NCI-H226 (cell line): ENCODE measurements at regions not wholly inside any gene's neighbourhood (a gene's known extent, or its start where the extent isn't known, plus 50 kb on each side); places are given as distances from the start of the nearest gene placed in this dataset.
A peak's percentile ranks its signal among the peaks of the same experiment; 100 is the strongest.
"Not testable (repeated sequence)": the region's sequence is repeated elsewhere in the genome, so short reads cannot be mapped to it uniquely, and the experiment has no call there.

ENCODE experiments used
- DNase-seq: peaks from one replicate; pipeline ENCODE4 v3.0.0-alpha.2; 2015

DNA sequence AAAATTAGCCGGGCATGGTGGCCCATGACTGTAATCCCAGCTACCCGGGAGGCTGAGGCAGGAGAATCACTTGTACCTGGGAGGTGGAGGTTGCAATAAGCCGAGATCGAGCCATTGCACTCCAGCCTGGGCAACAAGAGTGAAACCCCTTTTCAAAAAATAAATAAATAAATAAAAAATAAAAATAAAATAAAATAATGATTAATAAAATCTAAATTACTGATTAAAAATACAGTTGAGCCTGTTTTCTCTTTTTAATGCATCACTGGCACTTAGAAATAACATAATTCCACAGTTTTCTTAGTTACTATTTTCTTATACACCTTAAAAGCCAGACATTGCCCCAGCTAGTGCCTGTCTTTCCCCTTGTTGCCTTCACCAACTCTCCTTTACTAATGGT is 922.8 kb upstream of the GJE1 start:
- no peak for DNase-seq

DNA sequence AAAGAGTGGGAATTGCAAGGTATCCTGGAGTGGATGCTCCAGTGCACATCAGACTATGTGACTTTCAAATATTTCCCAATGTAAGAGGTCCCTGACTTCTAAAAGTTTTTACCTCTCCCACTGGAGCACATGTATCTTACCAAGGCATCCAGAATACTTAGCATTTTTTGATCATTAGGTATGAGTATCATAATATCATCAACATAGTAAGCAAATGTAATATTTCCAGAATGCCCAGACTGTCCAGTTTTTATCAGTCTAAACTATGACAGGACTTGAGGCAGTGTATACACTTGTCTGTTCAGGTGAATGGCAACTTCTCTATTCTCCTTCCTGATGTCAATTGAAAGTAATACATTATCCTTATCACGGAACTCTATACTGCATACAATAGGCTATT is 924.6 kb upstream of the GJE1 start:
- DNase-seq = no peak

DNA sequence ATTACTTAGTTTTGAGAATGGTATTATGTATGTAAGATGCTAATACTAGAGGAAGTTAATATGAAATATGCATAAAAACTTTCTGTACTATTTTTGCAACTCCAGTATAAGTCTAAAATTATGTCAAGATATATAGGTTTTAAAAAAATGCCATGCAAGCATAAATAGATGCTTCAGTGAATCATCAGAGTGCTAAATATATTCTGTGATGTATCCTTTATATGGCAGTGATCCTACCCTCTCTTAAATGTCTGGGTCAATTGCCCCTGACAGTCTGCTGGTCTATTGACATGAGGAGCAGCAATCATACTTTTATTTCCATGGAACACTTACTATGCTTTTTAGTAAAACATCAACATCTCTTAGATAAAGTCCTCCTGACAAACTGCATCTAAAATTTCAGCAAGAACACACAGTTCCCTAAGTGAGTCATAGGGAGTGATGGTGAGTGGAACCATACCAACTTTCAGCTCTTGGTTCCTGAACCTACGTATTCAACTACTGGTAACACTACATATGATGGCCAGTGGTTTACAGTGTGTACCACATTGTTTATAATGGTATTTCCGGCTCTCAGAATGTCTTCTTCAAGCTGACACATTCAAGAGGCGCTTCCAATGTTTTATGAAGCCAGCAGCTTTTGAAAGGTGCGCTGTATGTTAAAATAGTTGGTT is 928.7 kb upstream of the GJE1 start:
- DNase-seq = peak; percentile 9

DNA sequence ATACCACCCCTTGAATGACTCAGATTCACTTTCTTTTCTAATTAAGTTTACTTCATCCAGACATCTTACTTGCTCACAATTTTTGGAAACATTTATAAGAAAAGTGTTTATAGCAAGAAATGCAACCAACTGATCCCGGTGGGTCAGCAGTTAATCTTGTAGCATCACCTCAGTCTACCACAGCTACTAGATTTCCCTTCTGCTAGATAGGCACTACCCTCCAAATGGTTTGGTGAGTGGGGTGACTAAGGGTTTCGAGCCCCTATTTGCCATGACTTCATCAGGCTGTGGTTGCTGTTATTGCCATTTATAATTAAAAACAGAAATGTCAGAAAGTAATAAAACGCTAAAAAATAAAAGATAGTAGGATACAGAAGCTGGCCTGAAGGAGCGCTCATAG is 930.1 kb upstream of the GJE1 start:
- no peak for DNase-seq

DNA sequence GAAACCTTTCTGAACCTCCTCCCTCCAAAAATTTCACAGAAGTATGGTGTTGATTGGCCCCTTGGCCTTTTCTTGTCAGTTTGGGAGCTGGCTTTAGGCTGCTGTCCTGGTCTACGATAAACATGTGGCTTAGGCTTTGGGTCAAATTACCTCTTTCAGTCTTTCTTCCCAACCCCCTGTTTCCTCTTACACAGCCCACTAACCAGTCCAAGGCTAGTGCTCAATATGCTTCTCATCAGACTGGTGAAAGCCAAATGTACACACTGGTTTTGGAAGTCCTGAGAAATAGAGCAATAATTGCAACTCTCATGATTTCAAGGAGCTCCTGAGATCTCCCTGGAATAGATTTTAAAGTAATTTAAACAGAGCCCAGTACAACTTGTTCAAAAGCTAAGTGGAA is 933.7 kb upstream of the GJE1 start:
- DNase-seq = no peak

DNA sequence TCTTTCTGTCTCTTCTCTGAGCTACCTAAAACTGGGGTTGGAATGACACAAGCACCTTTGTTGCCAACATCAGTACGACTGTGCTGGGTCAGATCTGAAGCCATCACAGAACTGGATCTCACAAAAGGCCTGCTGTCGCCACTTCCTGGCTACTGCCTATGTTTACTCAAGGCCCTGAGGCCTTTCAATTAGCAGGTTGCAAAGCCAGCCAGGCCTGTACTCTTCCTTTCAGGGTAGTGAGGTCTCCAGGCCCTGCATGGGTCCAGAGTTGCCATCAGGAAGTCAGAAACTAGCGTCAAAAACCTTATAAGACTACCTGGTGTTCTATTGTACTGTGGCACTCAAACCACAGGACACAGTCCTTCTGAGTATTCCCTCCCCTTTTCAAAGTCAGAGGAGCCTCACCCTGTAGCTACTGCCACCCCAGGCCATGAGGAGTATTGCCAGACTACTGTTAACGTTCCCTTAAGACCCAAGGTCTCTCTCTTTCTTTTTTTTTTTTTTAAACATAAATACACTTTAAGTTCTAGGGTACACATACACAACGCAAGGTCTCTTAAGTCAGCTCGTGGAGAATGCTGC is 937.4 kb upstream of the GJE1 start:
- DNase-seq = no peak

DNA sequence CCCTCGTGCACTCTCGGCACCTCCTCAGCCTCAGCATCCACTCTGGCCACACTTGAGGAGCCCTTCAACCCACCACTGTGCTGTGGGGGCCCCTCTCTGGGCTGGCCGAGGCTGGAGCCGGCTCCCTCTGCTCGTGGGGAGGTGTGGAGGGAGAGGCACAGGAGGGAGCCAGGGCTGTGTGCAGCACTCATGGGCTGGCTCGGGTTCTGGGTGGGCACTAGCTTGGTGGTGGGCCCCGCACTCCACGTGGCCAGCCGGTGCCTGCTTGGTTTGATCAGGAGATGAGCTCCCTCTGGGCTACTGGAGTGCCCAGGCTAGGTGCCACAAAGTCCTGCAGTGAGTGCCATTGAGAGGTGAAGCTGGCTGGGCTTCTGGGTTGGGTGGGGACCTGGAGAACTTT is 949.4 kb upstream of the GJE1 start:
- DNase-seq = no peak

DNA sequence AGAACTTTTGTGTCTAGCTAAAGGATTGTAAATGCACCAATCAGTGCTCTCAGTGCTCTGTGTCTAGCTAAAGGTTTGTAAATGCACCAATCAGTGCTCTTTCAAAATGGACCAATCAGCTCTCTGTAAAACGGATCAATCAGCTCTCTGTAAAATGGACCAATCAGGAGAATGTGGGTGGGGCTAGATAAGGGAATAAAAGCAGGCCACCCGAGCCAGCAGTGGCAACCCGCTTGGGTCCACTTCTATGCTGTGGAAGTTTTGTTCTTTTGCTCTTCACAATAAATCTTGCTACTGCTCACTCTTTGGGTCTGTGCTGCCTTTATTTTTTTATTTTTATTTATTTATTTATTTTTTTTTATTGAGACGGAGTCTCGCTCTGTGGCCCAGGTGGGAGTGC is 957.3 kb upstream of the GJE1 start:
- DNase-seq = not testable (repeated sequence)

DNA sequence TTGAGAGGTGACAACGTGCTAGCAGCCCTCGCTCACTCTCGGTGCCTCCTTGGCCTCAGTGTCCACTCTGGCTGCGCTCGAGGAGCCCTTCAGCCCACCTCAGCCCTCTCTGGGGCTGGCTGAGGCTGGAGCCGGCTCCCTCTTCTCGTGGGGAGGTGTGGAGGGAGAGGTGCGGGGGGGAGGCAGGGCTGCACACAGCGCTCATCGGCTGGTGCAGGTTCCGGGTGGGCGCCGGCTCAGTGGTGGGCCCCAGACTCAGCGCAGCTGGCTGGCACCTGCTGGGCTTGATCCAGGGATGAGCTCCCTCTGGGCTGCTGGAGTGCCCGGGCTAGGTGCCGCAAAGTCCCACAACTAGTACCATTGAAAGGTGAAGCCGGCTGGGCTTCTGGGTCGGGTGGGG is 957.8 kb upstream of the GJE1 start:
- DNase-seq = no peak

DNA sequence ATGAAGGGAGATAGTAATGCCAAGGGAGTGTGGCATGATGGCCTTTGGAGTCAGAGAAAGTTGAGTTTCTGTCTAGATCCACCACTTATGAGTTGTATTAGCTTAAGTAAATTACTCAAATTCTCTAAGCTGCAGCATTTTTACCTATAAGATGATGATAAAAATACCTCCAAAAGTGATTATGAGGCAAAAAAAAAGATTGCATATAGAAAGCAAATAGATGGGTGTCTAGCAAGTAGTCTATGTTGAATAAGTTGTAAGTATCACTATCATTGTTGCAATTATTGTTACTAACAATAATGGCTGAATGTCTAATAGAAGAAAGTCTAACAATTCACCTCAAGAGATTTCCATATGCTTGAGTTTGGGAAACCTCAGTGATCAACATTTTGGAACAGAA is 959.2 kb upstream of the GJE1 start:
- no peak for DNase-seq

DNA sequence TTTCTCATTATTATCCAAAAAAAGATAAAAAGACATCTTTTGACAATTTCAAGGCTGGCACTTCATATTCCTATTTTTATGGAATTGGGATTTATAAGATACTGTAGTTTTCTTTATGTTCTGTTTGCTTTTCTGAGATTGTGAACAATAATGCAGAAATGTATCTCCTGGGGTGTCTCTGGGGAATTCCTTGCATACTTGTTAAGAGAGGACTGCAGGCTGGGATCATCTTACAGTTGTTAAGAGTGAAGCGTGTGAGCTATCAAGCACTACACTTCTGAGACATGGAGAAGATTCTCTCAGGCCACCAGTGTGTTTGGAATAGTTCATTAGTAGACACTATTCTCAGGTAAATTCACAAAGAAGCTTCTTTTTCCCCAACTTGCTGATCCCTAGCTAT is 963.3 kb upstream of the GJE1 start:
- peak; percentile 63 for DNase-seq

DNA sequence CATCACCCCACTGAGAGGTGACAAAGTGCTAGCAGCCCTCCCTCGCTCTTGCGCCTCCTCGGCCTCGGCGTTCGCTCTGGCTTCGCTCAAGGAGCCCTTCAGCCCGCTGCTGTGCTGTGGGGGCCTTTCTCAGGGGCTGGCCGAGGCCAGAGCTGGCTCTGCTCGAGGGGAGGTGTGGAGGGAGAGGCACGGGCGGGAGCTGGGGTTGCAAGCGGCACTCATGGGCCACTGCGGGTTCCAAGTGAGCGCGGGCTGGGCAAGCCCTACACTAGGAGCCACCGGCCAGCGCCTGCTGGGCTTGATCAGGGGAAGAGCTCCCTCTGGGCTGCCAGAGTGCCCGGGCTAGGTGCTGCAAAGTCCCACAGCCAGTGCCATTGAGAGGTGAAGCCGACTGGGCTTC is 964.8 kb upstream of the GJE1 start:
- no peak for DNase-seq

DNA sequence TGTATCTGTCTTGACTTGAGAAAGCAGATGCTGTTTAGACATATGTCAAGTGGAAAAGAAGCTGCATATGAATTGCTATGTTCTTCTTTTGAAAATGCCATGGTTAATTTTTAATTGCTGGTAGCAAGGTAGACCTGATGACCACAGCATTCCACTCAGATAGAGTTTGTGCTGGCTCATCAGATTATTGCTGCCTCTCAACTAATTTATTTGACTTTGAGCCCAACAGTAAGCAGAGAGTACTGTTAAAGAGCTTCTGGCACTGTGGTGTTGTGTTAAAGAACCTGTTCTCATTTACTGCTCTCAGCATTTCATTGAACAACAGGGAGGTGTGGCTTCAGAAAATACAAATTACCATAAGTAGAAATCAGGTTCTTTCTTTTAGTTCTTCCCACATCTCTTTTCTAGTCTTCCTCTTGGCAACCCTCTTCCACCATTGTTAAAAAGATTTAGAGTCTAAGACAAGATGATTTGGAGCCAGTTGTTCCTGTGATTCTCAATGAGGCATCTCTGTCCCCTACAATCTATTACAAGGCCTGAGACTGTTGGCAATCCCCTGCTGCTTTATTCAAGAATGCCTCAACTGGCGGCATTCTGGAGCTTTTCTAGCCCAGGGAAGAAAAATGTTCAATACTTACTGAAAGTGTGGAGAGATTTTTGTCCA is 967.6 kb upstream of the GJE1 start:
- DNase-seq = no peak

DNA sequence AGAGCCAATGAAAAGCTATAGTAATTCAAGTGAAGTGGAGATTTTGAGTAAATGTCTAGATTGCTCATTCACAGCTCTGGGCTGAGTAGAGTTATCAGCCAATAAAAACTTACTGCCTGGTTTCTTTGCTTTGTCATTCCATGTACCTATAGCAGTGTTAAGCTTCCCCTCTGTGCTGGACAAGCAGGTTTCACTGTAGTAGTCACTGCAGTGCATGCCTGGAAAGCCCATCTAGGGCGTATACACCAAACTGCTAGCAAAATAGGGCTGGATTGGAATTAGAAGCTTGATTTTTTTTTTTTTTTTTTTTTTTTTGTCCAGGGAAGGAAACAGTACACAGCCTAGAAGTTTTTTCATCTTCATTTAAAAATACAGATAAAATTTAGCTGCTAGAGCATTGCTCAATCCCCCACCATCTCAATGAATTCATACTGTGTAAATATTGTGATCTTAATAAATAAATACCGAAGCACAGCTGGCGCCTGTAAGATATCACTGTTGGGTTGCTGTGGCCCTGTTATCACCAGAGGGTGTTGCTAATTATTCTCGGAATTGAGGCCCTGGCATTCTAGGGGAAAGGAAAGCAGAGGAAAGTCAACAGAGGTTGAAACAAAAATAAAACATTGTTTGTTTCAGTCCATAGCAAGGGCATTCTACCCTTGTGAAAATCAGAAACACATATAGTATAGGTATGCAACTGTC is 968.5 kb upstream of the GJE1 start:
- no peak for DNase-seq

DNA sequence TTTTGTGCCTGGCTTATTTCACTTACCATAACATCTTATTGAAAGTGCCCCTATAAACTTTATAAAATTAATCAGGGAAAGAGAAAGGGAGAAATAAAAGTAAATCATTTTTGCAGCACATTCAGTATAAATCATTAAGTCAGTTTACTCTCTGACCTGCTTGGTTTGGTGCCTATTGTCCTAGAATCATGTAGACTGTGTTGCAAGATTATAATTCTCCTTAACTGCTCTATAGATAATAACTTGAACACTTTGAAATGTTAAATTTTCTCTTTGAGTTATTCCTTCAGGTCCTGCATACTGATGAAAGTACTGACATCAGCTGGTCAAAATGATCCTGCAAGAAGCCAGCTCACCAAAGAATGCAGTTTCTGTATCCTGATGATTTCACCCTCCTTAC is 969.6 kb upstream of the GJE1 start:
- DNase-seq = no peak

DNA sequence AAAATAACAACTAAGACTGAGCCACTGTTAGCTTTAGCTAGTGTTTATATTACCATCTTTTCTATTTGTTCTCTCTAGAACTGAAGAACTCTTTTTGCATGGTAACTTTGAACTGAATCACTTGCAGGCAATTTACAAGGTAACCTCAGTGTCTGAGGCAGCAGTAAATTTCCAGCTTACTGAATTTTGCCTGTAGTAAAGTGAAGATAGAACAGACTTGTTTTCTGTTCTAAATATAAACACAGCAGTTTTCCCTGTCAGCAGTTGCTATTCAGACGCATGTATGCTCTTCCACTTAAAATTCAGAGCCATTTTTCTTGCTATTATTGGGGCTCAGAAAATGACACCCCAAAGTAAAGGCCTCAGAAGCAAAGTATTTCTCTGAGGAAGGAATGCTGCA is 974.0 kb upstream of the GJE1 start:
- DNase-seq = no peak

DNA sequence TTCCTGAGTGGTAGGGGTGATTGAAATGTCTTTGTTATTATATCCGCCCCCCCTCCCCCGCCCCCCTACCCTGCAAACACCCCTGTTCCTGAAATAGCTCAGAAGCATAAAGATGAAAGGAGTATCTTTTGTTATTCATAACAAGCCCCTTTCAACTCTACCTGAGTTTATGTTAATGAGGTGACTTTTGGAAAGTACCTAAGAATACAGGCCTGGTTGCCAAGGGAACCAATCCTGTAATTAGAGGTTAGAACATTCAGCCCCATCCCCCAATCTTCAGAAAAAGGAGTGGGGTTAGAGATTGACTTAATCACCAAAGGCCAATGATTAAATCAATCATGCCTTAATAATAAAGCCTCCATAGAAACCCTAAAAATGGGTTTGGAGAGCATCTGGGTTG is 979.2 kb upstream of the GJE1 start:
- no peak for DNase-seq

DNA sequence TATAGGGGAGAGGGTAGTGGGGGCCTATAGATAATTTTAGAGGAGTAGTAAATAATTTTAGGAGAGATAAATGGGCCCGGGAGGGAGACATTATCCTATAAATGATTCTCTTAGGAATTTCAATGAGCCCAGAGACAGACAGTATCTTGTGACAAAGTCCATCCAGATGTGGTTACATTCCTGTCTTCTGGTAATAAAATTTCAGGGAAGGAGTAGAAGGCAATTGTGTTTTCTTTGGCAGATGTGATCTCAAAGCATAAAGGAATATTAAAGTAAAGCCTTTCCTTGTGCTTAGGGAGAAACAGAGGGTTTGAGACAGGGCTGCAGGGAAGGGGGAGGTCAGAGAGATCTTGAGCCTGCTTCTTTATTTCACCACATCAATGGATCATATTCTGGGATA is 979.8 kb upstream of the GJE1 start:
- no peak for DNase-seq

DNA sequence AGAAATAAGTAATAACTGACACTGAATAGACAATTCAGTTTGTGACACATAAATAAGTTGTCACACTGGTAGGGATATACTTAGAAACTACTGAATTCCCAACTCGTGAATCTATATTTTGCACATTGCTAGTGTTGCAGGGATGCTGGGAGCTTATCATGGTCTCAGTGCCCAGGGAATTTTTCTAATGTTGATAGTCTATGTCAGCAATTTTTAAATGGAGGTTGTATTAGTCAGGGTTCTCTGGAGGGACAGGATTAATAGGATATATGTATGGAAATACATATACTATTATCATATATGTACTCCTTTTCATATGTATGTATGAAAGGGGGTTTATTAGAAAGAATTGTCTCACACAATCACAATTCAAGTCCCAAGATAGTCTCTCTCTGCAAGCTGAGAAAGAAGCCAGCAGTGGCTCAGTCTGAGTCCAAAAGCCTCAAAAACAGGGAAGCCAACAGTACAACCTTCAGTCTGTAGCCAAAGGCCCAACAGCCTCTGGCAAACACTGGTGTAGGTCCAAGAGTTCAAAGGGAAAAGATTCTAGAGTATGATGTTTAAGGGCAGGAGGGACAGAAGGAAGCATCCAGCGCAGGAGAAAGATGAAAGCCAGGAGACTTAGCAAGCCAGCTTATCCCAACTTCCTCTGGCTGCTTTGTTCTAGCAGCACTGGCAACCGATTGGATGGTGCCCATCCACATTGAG is 980.9 kb upstream of the GJE1 start:
- DNase-seq = no peak

DNA sequence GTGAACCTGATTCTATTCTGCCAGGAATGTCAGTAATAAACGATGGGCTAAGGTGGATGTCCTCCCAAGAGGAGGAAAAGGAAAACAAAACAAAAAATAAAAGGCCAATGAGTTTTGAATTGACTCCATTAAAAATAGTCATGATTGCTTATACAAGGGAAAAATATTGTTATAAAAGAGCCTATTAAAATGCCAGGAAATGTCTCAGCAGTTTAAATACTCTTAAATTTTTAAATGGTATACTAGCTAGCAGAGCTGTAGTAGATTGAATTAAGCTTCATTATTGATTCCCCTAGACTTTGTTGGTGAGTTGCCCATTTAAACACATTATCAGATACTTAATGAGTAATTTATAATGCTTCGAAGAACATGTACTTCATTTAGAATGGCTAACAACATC is 990.9 kb upstream of the GJE1 start:
- DNase-seq = no peak

DNA sequence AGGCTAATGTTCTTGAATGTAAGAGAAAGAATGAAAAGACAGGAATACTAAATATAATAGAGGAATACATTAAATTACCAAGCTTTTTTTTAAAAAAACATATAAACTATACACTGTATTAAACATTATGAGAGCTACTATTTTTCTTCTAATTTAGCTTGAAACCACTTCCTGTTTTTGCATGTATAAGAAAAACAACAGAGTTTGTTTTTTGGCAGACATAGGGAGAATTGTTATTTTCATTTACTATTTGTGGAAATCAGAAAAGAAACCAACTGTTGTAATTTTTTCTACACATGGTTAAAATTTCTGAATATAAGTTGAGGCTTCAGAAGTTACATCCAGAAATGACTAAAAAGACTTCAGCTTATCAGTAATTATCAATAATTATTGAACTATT is 991.8 kb upstream of the GJE1 start:
- no peak for DNase-seq

DNA sequence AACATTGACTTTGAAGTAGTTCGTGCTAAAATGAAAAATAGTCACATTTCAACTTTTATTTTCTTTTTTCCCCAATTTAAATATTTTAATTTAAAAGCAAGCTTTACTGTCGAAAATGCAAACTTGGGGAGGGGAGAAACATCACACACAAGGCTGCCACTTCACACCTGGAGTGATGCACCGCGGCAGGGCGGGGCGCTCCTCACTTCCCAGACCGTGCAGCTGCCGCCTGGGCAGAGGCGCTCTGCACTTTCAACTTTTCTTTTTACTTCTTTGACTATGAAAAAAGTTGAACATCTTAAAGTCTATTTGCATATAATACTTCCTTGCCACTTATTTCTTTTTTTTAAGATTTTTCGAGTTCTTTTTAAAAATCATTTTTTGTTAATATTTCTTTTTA is 993.3 kb upstream of the GJE1 start:
- DNase-seq = no peak

DNA sequence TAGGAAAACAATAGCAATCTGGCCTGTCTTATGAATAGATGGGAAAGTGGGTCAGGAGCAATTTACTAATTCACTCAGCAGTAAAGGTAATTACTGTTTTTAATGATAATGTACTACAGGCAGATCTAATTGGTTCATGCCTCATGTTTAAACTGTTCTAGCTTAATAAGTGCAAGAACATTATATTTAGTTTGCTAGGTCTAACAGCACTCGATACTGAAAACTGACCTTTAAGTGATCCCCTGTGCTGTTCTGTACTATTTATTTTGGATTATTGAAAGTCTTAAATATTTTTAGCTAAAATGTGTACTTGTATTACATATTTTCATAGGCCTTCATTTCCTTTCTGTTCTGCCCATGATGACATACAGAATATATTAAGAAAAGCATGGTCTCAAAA is 998.0 kb upstream of the GJE1 start:
- no peak for DNase-seq

DNA sequence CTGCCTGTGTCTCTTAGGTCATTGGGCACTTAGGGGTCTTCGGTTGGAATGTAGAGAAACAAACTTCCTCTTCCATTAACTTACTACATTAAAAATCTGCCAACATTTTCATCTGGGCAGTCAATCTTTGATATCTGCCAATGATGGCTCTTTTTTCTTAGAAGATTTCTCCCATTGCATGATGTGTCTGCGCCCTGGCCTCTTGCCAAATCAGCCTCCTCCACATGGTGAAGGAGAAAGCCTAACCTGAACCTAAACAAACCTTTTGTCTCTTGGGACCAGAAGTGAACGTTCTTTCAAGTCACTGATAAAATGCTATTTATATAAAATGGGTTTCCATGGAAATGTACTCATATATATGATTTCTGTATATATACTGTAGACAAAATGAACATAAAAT is 998.9 kb upstream of the GJE1 start:
- peak; percentile 54 for DNase-seq
